ENCODE measurements at regions not wholly inside any gene's neighbourhood (a gene's known extent, or its start where the extent isn't known, plus 50 kb on each side); places are given as distances from the start of the nearest gene placed in this dataset.

- DNase-seq = no peak
These were observed 330.7 kb downstream of the COL12A1 start for GRCh38 chr6:74875193-74875592.

GRCh38 chr6:74872754-74873476 is 332.9 kb downstream of the COL12A1 start:
- DNase-seq = peak; percentile 39

GRCh38 chr6:74871757-74872156 is 334.1 kb downstream of the COL12A1 start:
- DNase-seq = peak; percentile 92

- peak; percentile 93 for DNase-seq
These were observed 335.4 kb downstream of the COL12A1 start for GRCh38 chr6:74870403-74870802.

- DNase-seq = peak; percentile 70
These were observed 338.6 kb downstream of the COL12A1 start for GRCh38 chr6:74867291-74867690.

GRCh38 chr6:74863968-74864367 is 341.9 kb downstream of the COL12A1 start:
- no peak for DNase-seq

GRCh38 chr6:74860456-74860855 is 345.4 kb downstream of the COL12A1 start:
- no peak for DNase-seq

- DNase-seq = no peak
These were observed 348.7 kb downstream of the COL12A1 start for GRCh38 chr6:74857157-74857556.

- DNase-seq = peak; percentile 27
These were observed 351.9 kb downstream of the COL12A1 start for GRCh38 chr6:74853991-74854390.

- peak; percentile 75 for DNase-seq
These were observed 354.3 kb downstream of the COL12A1 start for GRCh38 chr6:74851596-74851995.

GRCh38 chr6:74840953-74841352 is 364.9 kb downstream of the COL12A1 start:
- DNase-seq = no peak

GRCh38 chr6:74834967-74835366 is 370.9 kb downstream of the COL12A1 start:
- DNase-seq = no peak

GRCh38 chr6:74826263-74826662 is 379.6 kb downstream of the COL12A1 start:
- no peak for DNase-seq

GRCh38 chr6:74814440-74814839 is 391.4 kb downstream of the COL12A1 start:
- DNase-seq = no peak

- DNase-seq = no peak
These were observed 398.2 kb downstream of the COL12A1 start for GRCh38 chr6:74807674-74808073.

GRCh38 chr6:74805916-74806696 is 399.7 kb downstream of the COL12A1 start:
- no peak for DNase-seq

GRCh38 chr6:74798302-74798701 is 407.6 kb downstream of the COL12A1 start:
- no peak for DNase-seq

- peak; percentile 40 for DNase-seq
These were observed 420.6 kb downstream of the COL12A1 start for GRCh38 chr6:74785236-74785635.

- no peak for DNase-seq
These were observed 423.5 kb downstream of the COL12A1 start for GRCh38 chr6:74782346-74782745.

- DNase-seq = peak; percentile 16
These were observed 425.0 kb downstream of the COL12A1 start for GRCh38 chr6:74780831-74781230.

- no peak for DNase-seq
These were observed 437.1 kb downstream of the COL12A1 start for GRCh38 chr6:74768738-74769137.

- DNase-seq = no peak
These were observed 437.7 kb downstream of the COL12A1 start for GRCh38 chr6:74768120-74768519.

GRCh38 chr6:74765486-74765885 is 440.4 kb downstream of the COL12A1 start:
- no peak for DNase-seq

- DNase-seq = peak; percentile 49
These were observed 441.4 kb downstream of the COL12A1 start for GRCh38 chr6:74764486-74764885.
